Esophagus squamous epithelium (tissue), 4 donors: ENCODE measurements at regions not wholly inside any gene's neighbourhood (a gene's known extent, or its start where the extent isn't known, plus 50 kb on each side); places are given as distances from the start of the nearest gene placed in this dataset.

Source experiments
- CTCF ChIP-seq, 6 experiments: fragments of 450-650 bp in 4 of 6; fragments of 200-600 bp in 2 of 6; sonication (generic) in 2 of 6; IDR thresholded peaks; one replicate each; pipeline ENCODE4 v1.5.1; 2016 to 2019; ENCODE audit warnings: antibody characterized with exemption in 6 of 6, mild to moderate bottlenecking in 4 of 6, moderate library complexity in 4 of 6
- POLR2A ChIP-seq, 4 donors: fragments of 450-650 bp; IDR thresholded peaks; one replicate each; pipeline ENCODE4 v1.6.1; 2017; ENCODE audit warnings: antibody characterized with exemption in 4 of 4, mild to moderate bottlenecking in 4 of 4, moderate library complexity in 3 of 4

GRCh38 chr5:3377831-3378230 lies 217.8 kb upstream of the IRX1 start:
- no peak for TF ChIP-seq CTCF (IDR thresholded peaks at IDR 0.05)
- no peak for TF ChIP-seq POLR2A (IDR thresholded peaks at IDR 0.05)
